ENCODE measurements at regions not wholly inside any gene's neighbourhood (a gene's known extent, or its start where the extent isn't known, plus 50 kb on each side); places are given as distances from the start of the nearest gene placed in this dataset.

DNA sequence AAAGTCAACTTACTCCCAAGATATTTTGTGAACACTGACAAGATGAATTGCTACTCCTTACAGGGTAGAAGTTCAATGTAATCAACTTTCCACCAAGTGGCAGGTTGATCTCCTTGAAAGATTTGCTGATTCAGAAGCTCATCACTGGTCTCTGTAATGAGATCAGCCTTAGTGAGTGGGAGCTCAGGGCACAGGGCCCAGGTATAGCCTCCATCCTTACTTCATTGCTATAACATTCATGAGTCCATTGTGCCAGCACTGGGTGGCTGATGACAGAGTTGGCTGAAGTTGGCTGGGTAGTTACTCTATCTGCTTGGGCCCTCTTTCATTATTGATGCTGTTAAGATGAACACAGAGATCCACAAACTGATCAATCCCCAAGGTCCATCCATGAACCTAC, 379.0 kb downstream of the IRS1 start:
- no peak for ATAC-seq (ENCODE audit: insufficient read depth, low read depth)
- TF ChIP-seq EZH2 (IDR thresholded peaks at IDR 0.05; ENCODE audit: borderline replicate concordance, low read depth, low read length, severe bottlenecking) = no peak
- TF ChIP-seq, protein P1, sequence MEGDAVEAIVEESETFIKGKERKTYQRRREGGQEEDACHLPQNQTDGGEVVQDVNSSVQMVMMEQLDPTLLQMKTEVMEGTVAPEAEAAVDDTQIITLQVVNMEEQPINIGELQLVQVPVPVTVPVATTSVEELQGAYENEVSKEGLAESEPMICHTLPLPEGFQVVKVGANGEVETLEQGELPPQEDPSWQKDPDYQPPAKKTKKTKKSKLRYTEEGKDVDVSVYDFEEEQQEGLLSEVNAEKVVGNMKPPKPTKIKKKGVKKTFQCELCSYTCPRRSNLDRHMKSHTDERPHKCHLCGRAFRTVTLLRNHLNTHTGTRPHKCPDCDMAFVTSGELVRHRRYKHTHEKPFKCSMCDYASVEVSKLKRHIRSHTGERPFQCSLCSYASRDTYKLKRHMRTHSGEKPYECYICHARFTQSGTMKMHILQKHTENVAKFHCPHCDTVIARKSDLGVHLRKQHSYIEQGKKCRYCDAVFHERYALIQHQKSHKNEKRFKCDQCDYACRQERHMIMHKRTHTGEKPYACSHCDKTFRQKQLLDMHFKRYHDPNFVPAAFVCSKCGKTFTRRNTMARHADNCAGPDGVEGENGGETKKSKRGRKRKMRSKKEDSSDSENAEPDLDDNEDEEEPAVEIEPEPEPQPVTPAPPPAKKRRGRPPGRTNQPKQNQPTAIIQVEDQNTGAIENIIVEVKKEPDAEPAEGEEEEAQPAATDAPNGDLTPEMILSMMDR (IDR thresholded peaks at IDR 0.05; ENCODE audit: borderline replicate concordance, extremely low read depth, low read length, poor library complexity, severe bottlenecking) = no peak

GRCh38 chr2:226418521-226418920, 381.1 kb downstream of the IRS1 start:
- no peak overlapping the region for H2AFZ ChIP-seq (ENCODE audit: low read depth, low read length)

More for the DNA sequence above, 379.0 kb downstream of the IRS1 start:
- no peaks in the 10 kb centered on the region for H3K27me3 ChIP-seq (ENCODE audit: insufficient read depth, low read length, poor library complexity)
- DNase-seq = no peak
- H3K9me3 ChIP-seq (ENCODE audit: insufficient read depth, low read length, severe bottlenecking) = no peaks in the 10 kb centered on the region
- no peak overlapping the region for H3K4me3 ChIP-seq (ENCODE audit: low read depth in 1 of 2, low read length in 2 of 2)
- H3K27ac ChIP-seq (ENCODE audit: low read length) = no peak overlapping the region
- peaks cover 21% of the 10 kb centered on the region for H3K4me1 ChIP-seq (ENCODE audit: insufficient read depth, low read length)
- H3K79me2 ChIP-seq (ENCODE audit: insufficient read depth, low read length) = no peaks in the 10 kb centered on the region
- H3K9ac ChIP-seq (ENCODE audit: low read depth, low read length) = no peak overlapping the region
- H4K20me1 ChIP-seq (ENCODE audit: insufficient read depth, low read length) = no peaks in the 10 kb centered on the region
- H3K36me3 ChIP-seq (ENCODE audit: insufficient read depth, low read length) = no peaks in the 10 kb centered on the region
- H2AFZ ChIP-seq (ENCODE audit: low read depth, low read length) = no peak overlapping the region
- H3K4me2 ChIP-seq (ENCODE audit: insufficient read depth, low read length) = no peak overlapping the region

GRCh38 chr2:226414335-226414734, 385.3 kb downstream of the IRS1 start:
- TF ChIP-seq EZH2 (IDR thresholded peaks at IDR 0.05; ENCODE audit: borderline replicate concordance, low read depth, low read length, severe bottlenecking) = no peak
- TF ChIP-seq, protein P1 (IDR thresholded peaks at IDR 0.05; ENCODE audit: borderline replicate concordance, extremely low read depth, low read length, poor library complexity, severe bottlenecking) = no peak
- Histone ChIP-seq H3K27ac (ENCODE audit: low read length) (no peak overlapping the region), H3K79me2 (ENCODE audit: insufficient read depth, low read length) (no peaks in the 10 kb centered on the region), H3K9ac (ENCODE audit: low read depth, low read length) (no peak overlapping the region), H4K20me1 (ENCODE audit: insufficient read depth, low read length) (no peaks in the 10 kb centered on the region), H2AFZ (ENCODE audit: low read depth, low read length) (no peak overlapping the region), H3K4me3 (ENCODE audit: low read depth in 1 of 2, low read length in 2 of 2) (no peak overlapping the region), H3K4me1 (ENCODE audit: insufficient read depth, low read length) (no peaks in the 10 kb centered on the region), H3K36me3 (ENCODE audit: insufficient read depth, low read length) (no peaks in the 10 kb centered on the region), H3K4me2 (ENCODE audit: insufficient read depth, low read length) (no peak overlapping the region), H3K9me3 (ENCODE audit: insufficient read depth, low read length, severe bottlenecking) (no peaks in the 10 kb centered on the region), H3K27me3 (ENCODE audit: insufficient read depth, low read length, poor library complexity) (no peaks in the 10 kb centered on the region)
- no peak for DNase-seq
- ATAC-seq (ENCODE audit: insufficient read depth, low read depth) = no peak

More at GRCh38 chr2:226418521-226418920, 381.1 kb downstream of the IRS1 start:
- Histone ChIP-seq H3K9me3 (ENCODE audit: insufficient read depth, low read length, severe bottlenecking) (no peaks in the 10 kb centered on the region), H3K9ac (ENCODE audit: low read depth, low read length) (no peak overlapping the region), H3K27ac (ENCODE audit: low read length) (no peak overlapping the region), H3K4me2 (ENCODE audit: insufficient read depth, low read length) (no peak overlapping the region), H3K27me3 (ENCODE audit: insufficient read depth, low read length, poor library complexity) (no peaks in the 10 kb centered on the region), H3K4me1 (ENCODE audit: insufficient read depth, low read length) (peaks cover 6% of the 10 kb centered on the region), H4K20me1 (ENCODE audit: insufficient read depth, low read length) (no peaks in the 10 kb centered on the region), H3K36me3 (ENCODE audit: insufficient read depth, low read length) (no peaks in the 10 kb centered on the region), H3K79me2 (ENCODE audit: insufficient read depth, low read length) (no peaks in the 10 kb centered on the region), H3K4me3 (ENCODE audit: low read depth in 1 of 2, low read length in 2 of 2) (no peak overlapping the region)
- ATAC-seq (ENCODE audit: insufficient read depth, low read depth) (no peak), DNase-seq (no peak)
- TF ChIP-seq, protein P1 (IDR thresholded peaks at IDR 0.05; ENCODE audit: borderline replicate concordance, extremely low read depth, low read length, poor library complexity, severe bottlenecking) = no peak
- no peak for TF ChIP-seq EZH2 (IDR thresholded peaks at IDR 0.05; ENCODE audit: borderline replicate concordance, low read depth, low read length, severe bottlenecking)
